ENCODE measurements at regions not wholly inside any gene's neighbourhood (a gene's known extent, or its start where the extent isn't known, plus 50 kb on each side); places are given as distances from the start of the nearest gene placed in this dataset.

DNA sequence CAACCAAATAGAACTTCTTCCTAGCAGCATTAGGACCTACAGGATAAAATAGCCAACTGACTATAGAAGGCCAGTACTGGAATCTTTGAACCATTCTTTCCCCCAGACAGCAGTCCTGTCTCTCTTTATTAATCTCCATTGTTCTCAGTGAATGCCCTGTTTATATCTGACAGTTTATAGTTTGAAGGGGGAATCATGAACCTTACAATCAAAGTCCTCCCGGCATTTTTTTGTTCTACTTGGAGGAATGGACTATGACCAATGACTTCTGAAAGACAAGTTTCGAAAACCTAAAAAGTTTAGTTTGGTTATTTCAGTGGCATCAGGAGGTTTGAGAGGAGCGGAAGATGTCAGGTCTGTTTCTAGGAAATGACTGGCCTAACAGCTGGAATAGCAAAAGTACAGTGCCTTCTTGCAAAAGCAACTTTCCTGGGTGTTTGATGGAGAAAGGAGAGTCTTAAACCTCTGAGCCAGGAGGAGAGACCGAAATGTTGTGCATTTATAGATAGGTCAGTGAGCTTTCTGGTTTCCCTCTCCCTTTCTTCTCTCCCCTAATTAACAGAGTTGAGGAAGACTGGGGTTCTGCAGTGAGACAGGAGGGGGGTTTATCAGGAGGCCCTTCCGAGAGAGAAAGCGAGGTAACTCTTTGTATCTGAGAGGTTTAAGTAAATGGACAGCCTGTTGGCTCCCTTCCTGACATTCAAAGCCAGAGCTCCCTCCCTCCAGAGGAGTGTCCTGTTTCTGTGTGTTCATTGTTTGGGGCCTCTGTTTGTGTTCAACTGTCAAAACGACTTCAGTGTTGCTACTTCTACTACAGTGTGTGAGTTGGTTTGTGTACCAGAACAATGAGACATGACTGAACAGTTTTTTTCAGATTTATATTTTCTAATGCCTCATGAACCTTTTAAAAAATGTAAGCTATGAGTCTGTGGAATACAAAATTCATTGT is 383.0 kb upstream of the RARB start:
- no peak for DNase-seq (ENCODE audit: low read depth)

DNA sequence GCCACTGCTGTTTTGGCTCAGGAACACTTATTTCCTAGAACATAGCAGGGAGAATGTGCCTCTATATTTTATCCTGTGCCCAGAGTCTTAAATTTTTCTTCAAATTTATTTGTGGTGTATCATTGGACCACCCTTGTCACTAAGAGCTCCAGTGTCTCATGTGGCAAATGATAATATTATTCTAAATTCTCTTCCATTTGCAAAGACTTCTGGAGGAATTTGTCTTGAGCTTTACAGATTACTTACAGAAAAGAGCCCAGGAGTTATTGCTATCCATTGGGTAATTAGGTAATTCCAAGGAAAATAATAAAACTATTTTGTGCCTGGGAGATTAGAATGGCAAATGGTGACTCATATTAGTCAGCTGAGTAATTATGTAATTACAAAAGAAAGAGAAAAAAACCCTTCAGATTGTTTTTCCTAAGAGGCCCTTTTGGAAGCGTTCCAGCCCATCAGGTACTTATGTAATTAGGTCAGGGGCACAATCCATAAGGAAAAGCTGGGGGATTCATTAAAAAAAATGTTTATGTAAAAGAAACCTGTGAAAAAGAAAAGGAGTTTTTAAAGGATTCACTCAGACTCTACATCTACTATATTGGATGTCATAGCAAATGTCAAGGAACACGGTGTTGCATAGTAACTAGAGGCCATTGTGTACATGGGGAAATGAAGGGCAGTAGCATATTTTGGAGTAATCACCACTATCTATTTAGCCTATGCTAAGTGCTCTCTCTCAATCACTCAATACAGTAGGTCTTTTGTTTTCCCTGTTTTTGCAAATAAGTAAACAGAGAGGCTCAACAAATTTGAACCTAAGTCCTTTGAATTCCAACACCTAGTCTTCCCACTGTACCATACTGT is 380.9 kb upstream of the RARB start:
- no peak for DNase-seq (ENCODE audit: low read depth)

DNA sequence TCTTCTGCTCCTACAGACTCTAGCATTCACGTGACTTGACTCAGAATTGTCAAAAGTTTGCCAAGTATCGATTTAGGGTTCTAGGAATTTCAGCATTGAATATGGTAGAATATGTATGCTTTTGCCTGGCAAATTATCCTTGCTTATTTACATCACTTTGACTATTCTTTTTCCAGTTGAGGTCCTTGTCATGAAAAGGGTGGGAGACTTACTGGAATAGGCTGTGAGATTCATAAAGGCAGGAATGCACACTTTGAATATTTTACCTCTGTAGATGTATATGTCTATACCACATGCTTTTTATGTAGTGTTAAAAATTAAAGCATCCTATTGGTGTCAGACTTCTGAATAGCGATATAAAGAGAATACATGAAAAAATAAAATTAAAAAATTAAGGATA is 378.8 kb upstream of the RARB start:
- DNase-seq (ENCODE audit: low read depth): no peak

DNA sequence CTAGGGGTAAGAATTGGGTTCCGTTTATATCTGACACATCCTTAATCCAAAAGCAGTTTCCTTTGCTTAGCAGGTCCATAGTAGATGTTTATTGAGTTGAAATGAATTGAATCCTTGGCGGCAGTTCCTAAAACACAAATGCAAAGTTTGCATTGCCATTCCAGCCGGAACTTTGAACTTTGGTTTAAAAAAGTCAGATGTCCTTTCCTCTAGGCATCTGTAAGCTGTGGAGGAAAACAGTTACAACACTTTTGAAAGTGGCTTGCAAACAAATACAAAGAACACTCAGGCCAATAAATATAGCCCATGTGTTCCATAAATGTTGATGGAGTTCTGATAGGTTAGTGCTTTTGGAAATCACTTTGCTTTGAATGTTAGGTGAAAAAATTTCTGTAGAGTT is 374.7 kb upstream of the RARB start:
- DNase-seq (ENCODE audit: low read depth): no peak

DNA sequence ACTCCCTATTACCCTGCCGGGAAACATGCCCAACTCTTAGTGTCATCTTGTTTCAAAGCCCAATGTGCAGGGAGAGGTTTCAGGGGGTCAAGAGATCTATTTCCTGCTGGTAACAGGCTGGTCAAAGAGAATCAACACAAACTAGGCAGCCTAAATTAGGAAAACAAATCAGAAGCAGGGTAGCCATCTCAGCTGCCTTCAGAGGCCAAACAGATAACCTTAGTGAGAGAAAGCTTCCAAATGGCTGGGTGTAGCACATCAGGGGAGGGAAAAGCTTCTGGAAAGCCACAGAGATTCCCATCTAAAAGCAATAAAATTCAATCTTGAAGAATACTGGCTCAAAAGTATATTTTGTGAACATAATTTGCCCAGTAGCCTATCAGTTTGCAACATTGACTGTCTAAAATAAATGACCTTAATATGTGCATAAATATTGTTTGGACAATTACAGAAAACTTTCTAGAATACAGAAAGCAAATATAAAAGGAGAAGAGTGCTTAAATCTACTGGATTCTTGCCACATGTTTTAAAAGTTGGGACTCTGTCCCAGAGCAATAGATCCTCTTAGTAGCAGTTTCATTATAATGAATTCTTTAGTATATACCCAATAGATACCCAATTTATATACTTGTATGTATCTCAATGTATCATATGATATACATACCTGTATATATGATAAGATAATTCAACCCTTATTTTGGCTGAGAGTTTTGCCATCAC is 371.9 kb upstream of the RARB start:
- DNase-seq (ENCODE audit: low read depth): no peak

DNA sequence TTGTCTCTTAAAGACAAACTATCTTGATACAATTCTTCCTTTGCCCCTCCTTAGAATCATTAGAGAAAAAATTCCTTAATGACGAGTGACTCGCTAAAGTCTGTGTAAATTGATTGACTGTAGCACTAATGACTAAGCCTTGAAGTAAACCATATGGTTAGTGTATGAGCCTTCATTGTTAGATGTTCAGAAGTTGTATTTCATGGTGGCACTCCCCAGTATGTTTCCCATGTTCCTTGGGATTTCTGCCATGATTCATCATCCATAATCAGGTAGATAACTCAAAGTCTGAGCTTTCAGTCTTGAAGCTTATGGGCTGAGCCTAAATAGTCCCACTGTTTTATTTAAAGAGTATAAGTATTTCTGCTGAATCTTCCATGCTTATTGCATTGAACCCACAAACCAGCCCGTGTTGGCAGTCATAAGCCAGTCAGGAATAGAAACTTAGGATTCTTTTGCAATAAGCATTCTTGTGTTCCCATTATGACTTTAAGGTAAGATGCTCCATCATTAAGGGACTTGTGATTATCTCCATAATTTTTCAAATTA is 371.2 kb upstream of the RARB start:
- DNase-seq (ENCODE audit: low read depth): no peak

DNA sequence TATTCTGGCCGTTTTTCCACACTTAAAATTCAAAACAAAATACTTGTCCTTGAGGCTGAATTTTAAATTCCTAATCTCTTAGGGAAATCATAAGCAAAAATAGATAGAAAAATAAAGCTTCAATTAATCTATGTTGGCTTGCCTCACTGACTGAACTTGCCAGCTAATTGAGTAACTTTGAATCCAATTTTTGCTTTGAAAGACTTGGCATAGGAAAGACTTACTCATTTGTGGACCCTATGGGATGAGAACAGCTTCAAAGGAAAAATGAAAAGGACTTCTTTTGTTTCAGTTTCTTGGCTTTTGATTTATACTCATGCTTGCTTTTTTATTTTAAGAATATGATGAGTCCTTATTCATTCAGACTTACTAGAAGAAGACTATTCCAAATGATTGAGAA is 370.7 kb upstream of the RARB start:
- DNase-seq (ENCODE audit: low read depth): no peak

DNA sequence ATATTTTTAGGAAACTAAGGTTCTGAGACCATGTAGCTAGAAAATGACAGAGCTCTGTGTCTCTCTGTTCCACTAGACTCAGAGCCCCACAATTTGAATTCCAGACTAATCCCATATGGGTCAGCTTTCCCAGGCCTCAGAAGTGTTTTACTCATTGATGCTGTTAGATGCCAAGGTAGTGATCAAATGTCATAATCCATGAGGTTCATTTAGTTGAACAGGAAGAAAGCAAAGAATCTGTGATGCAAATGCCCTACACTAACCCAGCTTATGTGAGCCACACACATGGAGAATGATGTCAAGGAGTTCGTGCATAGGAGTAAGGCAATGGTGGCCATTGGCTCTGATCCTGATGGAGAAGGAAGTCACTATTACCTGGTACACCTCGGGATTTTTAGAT is 363.4 kb upstream of the RARB start:
- no peak for DNase-seq (ENCODE audit: low read depth)

DNA sequence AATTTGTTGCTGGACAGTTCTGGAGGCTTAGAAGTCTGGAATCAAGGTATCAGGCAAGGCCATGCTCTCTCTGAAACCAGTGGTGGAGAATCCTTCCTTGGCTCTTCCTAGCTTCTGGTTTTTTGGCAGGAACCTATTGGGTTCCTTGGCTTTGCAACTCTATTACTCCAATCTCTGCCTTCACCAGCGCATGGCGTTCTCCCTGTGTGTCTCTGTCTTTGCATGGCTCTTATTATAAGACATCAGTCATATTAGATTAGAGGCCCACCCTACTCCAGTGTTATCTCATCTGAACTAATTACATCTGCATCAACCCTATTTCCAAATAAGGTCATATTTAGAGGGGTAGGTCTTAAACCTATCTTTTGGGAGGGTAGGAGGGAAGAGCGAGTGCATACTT is 358.1 kb upstream of the RARB start:
- DNase-seq (ENCODE audit: low read depth): no peak

DNA sequence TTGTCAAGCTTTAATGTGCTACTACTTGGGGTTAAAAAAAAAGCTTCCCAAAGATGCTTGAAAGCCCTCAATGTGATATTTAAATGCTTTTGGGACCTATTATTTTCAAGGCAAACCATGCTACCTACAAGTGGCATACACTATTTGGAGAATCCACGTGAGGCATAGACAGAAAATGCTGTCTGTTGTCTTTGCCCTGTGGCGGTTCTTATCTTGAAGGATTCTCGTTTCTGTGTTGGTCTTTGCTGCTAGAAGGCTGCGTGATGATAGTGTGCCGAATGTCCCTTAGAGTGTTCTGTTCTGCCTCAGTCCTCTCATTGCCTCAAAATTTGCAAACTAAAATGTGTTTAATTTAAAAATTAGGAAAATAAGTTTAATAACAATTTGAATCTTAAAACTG is 356.2 kb upstream of the RARB start:
- DNase-seq (ENCODE audit: low read depth): no peak

DNA sequence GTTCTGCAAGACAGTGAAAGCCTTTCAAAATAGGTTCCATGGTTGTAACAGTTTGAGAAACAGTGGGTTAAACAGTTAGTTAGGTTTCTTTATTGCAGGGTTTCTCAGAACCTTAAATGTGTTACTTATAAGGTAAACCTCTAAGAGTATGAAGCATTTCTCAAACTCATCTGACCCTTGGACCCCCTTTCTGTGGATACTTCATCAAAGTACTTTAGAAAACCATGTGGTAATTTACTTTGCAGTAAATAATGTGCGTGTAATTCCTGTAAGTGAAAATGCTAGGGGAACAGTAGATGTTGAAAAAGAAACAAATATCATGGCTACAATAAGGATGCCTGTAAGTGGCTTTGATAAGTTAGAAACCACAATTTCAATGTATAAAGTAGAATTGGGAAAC is 354.6 kb upstream of the RARB start:
- DNase-seq (ENCODE audit: low read depth): no peak

DNA sequence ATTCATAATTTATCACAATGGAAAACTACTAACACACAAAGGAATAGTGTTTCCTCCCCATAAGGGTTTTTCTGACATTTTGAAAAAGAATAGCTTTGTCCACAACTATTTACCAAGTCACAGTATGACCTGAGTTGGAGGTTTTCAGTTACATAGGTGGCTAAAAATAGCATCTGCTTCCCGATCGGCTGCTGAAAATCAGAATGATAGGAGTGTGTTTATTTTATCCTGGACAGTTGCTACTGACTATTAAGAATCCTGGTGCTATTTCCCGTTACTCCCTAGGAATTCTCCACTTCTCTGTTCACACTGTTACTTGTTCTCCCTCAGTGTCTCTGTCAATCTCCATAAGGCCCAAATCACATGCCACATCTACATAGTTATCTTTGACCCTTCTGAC is 353.9 kb upstream of the RARB start:
- no peak for DNase-seq (ENCODE audit: low read depth)

DNA sequence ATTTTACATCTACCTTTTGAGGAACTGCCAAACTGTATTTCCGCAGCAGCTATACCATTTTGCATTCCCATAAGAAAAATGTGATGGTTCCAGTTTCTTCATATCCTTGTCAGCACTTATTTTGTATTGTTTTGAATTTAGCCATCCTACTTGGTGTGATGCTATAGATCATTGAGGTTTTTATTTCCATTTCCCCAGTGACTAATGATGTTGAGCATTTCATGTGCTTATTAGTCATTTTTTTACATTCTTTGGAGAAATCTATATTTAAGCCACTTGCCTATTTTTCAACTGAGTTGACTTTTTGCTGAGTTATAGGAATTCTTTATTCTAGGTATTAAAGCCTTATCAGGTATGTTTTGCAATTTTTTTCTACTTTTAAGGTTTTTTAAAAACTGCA is 347.6 kb upstream of the RARB start:
- no peak for DNase-seq (ENCODE audit: low read depth)

DNA sequence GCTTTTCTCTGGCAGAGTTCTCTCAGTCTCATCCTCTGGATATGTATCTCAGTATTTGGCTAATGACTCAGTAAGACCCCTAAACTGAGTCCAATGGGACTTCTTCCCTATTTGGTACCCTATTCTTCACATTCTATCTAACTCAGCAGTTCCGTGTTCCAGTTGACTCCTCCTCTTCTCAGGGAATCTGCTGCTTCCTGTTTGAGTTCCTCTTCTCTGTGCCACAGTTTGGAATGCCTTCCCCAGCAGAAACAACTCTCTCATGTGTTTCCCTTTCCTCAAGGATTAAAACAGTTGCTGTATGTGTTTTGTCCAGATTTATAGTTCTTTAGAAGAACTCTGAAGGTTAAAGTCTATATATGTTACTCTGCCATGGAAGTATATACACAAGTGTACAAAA is 344.0 kb upstream of the RARB start:
- no peak for DNase-seq (ENCODE audit: low read depth)

DNA sequence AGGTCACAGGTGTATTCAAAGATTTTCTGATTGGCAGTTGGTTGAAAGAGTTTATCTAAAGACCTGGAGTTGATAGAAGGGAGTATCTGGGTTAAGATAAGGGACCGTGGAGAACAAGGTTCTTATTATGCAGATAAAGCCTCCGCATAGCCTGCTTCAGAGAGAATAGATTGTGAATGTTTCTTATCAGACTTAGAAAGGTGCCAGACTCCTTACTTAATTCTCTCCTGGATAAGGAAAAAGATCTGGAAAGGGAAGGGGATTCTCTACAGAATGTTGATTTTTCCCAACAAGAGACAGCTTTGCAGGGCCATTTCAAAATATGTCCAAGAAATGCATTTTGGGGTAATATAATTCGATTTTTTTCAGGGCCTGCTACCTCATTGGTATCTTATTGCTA is 341.3 kb upstream of the RARB start:
- DNase-seq (ENCODE audit: low read depth): no peak

DNA sequence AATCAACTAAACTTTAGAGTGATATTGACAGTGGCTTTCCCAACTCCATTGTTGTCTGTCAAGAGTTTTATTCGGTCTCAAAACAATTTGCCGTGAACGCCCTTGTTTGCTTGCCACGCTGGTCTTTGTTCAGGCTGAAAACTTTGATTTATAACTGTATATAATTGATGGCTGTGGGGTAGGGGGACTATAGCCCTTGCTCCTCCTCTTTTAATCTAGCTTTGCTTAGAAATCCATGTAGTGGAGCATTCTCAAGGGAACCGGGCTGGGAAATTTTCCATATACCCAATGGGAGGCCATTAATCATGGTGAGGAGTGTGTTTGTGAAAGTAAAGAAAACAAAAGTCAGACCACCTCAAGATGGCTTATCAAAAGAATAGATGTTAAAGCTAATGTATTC is 339.8 kb upstream of the RARB start:
- no peak for DNase-seq (ENCODE audit: low read depth)

DNA sequence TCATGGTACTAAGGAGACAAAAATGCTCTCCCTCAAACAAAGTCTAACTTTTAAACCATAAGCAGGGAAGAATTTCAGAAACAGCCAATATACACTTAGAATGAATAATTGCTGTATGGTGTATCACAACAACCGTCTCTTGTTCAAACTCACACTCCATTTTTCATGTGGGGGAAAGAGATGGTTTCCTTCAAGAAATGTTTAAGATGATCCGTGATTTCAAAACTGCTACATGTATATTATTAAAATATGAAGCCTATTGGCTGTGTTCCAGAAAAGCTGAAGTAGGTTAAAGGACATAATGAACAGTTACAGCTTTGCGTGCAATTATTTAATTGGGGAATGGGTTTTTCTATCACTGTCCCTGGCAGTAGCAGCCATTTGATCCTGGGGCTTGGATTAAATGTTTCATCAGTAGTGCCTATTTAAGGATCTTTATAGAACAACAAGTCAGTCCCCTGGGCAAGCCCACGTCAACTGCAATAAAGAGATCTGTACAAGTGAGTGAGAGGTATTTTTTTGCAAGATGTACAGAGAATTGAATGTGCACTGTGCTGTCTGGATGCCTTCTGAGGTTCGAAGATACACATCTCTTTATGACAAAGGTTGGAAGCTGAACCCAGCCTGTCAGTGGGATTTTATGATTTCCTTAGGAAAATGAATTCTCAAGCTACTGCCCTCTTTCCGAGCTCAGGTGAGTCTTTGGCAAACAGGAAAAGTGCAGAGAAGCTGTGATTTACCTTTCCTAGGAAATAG is 337.2 kb upstream of the RARB start:
- DNase-seq (ENCODE audit: low read depth): no peak

DNA sequence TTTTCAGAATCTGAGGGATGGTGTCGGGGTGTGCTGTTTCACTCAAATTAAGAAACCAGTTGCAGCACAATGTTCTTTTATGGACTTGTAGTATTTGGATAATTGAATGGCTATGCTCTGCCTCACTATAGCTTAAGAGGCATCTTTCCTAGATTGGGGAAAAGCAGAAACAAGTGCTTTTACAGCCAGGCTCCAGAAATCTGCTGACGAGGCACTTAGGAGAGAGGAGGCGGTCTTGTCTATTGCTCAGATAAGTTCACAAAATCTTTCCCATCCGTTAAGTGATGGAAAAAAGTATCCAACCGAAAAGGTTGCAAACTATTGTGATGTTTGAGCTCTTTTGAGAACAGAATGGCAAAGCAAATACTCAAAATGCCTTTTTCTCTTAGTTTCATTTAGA is 336.1 kb upstream of the RARB start:
- DNase-seq (ENCODE audit: low read depth): no peak

DNA sequence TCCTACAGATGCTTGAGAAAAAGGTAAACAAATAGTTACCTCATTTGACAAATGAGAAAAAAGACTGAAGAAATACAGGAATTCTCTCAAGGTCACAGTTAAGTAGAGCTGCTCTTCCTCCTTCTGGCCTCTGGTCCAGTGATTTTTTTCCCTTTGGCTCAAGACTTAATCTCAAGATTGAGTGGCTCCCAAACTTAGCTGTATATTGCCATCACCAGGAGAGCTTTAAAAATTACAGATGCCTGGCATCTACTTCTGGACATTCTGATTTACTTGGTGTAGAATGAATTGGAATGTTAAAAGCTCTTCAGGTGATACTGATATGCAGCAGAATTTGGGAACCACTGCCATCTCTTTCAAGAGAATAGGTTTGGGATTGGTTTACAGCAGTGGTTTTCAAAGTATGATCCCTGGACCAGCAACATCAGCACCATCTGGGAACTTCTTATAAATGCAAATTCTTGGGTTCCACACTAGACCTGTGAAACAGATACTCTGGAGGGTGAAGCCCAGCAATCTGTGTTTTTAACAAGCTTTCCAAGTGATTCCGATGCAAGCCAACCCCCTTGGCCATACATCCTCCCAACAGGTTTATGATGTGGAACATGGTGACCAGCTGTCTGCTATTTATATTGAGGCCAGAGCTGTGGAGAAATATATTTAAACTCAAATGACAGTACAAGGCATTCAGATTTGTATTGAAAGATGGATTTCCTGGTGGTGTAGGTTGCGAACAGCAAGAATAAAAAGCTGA is 333.0 kb upstream of the RARB start:
- DNase-seq (ENCODE audit: low read depth): no peak

DNA sequence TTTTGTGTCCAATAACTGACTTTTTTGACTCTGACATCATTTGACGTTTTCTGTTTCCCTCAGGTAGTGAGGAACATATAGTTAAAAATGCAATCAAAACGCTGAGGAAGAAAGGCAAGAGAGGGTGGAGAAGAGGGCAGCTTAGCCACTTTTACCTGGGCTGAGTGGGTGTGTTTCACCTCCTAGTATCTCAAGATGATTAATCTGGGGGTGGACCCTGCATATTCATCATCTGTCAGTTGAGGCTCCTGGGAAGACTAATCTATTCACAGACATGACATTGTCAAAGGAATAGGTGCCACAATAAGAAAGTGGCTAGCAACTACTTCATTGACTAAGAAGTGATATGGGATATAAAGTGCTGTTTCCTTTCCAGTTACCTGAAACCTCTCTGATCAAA is 331.5 kb upstream of the RARB start:
- DNase-seq (ENCODE audit: low read depth): no peak

DNA sequence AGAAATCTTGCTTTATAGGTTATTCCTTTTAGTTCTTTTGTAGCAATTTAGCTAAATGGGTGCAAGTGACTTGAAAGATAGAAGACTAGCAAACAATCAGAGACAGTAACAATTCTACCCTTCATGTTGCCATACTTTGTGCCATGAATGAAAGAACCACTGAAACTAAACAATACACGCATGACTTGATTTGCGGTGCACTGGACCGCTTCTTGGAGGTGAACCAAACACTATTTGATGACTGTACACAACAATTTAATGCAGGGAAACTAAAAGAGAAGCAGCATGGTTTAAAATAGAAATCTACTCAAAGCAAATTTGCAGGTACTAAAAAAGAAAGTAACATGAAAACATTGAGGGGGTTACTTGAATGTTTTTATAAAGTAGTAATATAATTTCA is 331.0 kb upstream of the RARB start:
- DNase-seq (ENCODE audit: low read depth): no peak
